ENCODE measurements at regions not wholly inside any gene's neighbourhood (a gene's known extent, or its start where the extent isn't known, plus 50 kb on each side); places are given as distances from the start of the nearest gene placed in this dataset.
A peak's percentile ranks its signal among the peaks of the same experiment; 100 is the strongest.

GRCh38 chr10:107915215-107915610 is 750.7 kb upstream of the SORCS1 start:
- 7% methylated on average over 8 of the region's 8 CpGs for WGBS
- H3K9me3 ChIP-seq (ENCODE audit: control insufficient read depth in 4 of 4, low read length in 3 of 4), result peaks cover 0 to 2% (median under 1%) of the 10 kb centered on the region in 4 donors
- no peak for DNase-seq (ENCODE audit: low spot score)
- H3K9ac ChIP-seq (ENCODE audit: low read depth in 1 of 2, low read length in 2 of 2), result no peak overlapping the region
- no peaks in the 10 kb centered on the region for H3K36me3 ChIP-seq (ENCODE audit: control insufficient read depth in 4 of 4, insufficient read depth in 3 of 4, low read depth in 1 of 4, low read length in 3 of 4)
- H3K4me3 ChIP-seq (ENCODE audit: low read depth in 1 of 3, low read length in 3 of 3), result peak overlapping the region in 1 of 3 donors; percentile 15
- H3K27ac ChIP-seq (ENCODE audit: low read depth in 1 of 2, low read length in 2 of 2), result no peak overlapping the region
- H3K27me3 ChIP-seq (ENCODE audit: control insufficient read depth in 4 of 4, insufficient read depth in 4 of 4, low read length in 3 of 4), result peaks cover 0 to 3% (median 1%) of the 10 kb centered on the region in 4 donors
- TF ChIP-seq ZBTB33 (IDR thresholded peaks at IDR 0.05) (no peak), REST (IDR thresholded peaks at IDR 0.05) (no peak), TAF1 (conservative IDR thresholded peaks at IDR 0.05) (no peak), YY1 (IDR thresholded peaks at IDR 0.05) (no peak), GABPA (IDR thresholded peaks at IDR 0.05 in 1 of 2, conservative IDR thresholded peaks at IDR 0.05 in 1 of 2) (no peak), SP1 (IDR thresholded peaks at IDR 0.05) (no peak), HNF4A (conservative IDR thresholded peaks at IDR 0.05) (no peak), FOXA1 (IDR thresholded peaks at IDR 0.05) (no peak), RAD21 (IDR thresholded peaks at IDR 0.05) (no peak), NR2F2 (IDR thresholded peaks at IDR 0.05) (no peak), MAX (IDR thresholded peaks at IDR 0.05) (no peak), CTCF (IDR thresholded peaks at IDR 0.05; ENCODE audit: low read depth, low read length, missing input control) (no peak), JUND (IDR thresholded peaks at IDR 0.05) (no peak), RXRA (IDR thresholded peaks at IDR 0.05) (no peak)
- peaks cover 0 to 3% (median 0%) of the 10 kb centered on the region in 4 donors for H3K4me1 ChIP-seq (ENCODE audit: control insufficient read depth in 4 of 4, insufficient read depth in 4 of 4, low read length in 3 of 4)

GRCh38 chr10:107914450-107915214 is 750.1 kb upstream of the SORCS1 start:
- Histone ChIP-seq H3K9me3 (ENCODE audit: control insufficient read depth in 4 of 4, low read length in 3 of 4) (peaks cover 0 to 2% (median under 1%) of the 10 kb centered on the region in 4 donors), H3K27ac (ENCODE audit: low read depth in 1 of 2, low read length in 2 of 2) (no peak overlapping the region), H3K4me3 (ENCODE audit: low read depth in 1 of 3, low read length in 3 of 3) (peak overlapping the region in 1 of 3 donors; percentile 15), H3K27me3 (ENCODE audit: control insufficient read depth in 4 of 4, insufficient read depth in 4 of 4, low read length in 3 of 4) (peaks cover 0 to 3% (median 1%) of the 10 kb centered on the region in 4 donors), H3K4me1 (ENCODE audit: control insufficient read depth in 4 of 4, insufficient read depth in 4 of 4, low read length in 3 of 4) (peaks cover 0 to 3% (median 0%) of the 10 kb centered on the region in 4 donors), H3K36me3 (ENCODE audit: control insufficient read depth in 4 of 4, insufficient read depth in 3 of 4, low read depth in 1 of 4, low read length in 3 of 4) (no peaks in the 10 kb centered on the region), H3K9ac (ENCODE audit: low read depth in 1 of 2, low read length in 2 of 2) (no peak overlapping the region)
- 4% methylated on average over 78 of the region's 78 CpGs for WGBS
- no peak for DNase-seq (ENCODE audit: low spot score)
- TF ChIP-seq REST (IDR thresholded peaks at IDR 0.05) (no peak), SP1 (IDR thresholded peaks at IDR 0.05) (no peak), FOXA2 (IDR thresholded peaks at IDR 0.05) (no peak), CTCF (IDR thresholded peaks at IDR 0.05; ENCODE audit: low read depth, low read length, missing input control) (no peak), NR2F2 (IDR thresholded peaks at IDR 0.05) (no peak), MAX (IDR thresholded peaks at IDR 0.05) (no peak), YY1 (IDR thresholded peaks at IDR 0.05) (no peak), HNF4G (IDR thresholded peaks at IDR 0.05) (no peak), EGR1 (IDR thresholded peaks at IDR 0.05; ENCODE audit: low read depth in 2 of 2) (no peak), GABPA (IDR thresholded peaks at IDR 0.05 in 1 of 2, conservative IDR thresholded peaks at IDR 0.05 in 1 of 2) (no peak)

Measured in liver (tissue), 8 donors.